ENCODE measurements at regions not wholly inside any gene's neighbourhood (a gene's known extent, or its start where the extent isn't known, plus 50 kb on each side); places are given as distances from the start of the nearest gene placed in this dataset.

- TF ChIP-seq CTCF (conservative IDR thresholded peaks at IDR 0.05 in 1 of 2, IDR thresholded peaks at IDR 0.05 in 1 of 2; ENCODE audit: extremely low read depth in 1 of 2, insufficient read depth in 1 of 2, low read depth in 1 of 2, low read length in 2 of 2) (no peak), EZH2 (IDR thresholded peaks at IDR 0.05; ENCODE audit: borderline replicate concordance, low read length) (no peak)
Observed at GRCh38 chr16:58931436-58931835, 197.3 kb upstream of the GOT2 start.
